ENCODE measurements at regions not wholly inside any gene's neighbourhood (a gene's known extent, or its start where the extent isn't known, plus 50 kb on each side); places are given as distances from the start of the nearest gene placed in this dataset.
"Not testable (repeated sequence)": the region's sequence is repeated elsewhere in the genome, so short reads cannot be mapped to it uniquely, and the experiment has no call there.

GRCh38 chr10:108582387-108582786 lies 1340.9 kb downstream of the XPNPEP1 start:
- DNase-seq: peak; percentile 11

GRCh38 chr10:108578258-108578657 lies 1345.1 kb downstream of the XPNPEP1 start:
- no peak for DNase-seq

GRCh38 chr10:108574233-108574632 lies 1349.1 kb downstream of the XPNPEP1 start:
- no peak for DNase-seq

GRCh38 chr10:108568824-108569223 lies 1354.5 kb downstream of the XPNPEP1 start:
- no peak for DNase-seq

GRCh38 chr10:108567899-108568752 lies 1355.2 kb downstream of the XPNPEP1 start:
- DNase-seq: peak; percentile 1

- DNase-seq: no peak
Observed at GRCh38 chr10:108566316-108567107, 1356.8 kb downstream of the XPNPEP1 start.

- no peak for DNase-seq
Observed at GRCh38 chr10:108562105-108562504, 1361.2 kb downstream of the XPNPEP1 start.

- DNase-seq: peak; percentile 32
Observed at GRCh38 chr10:108561649-108562048, 1361.7 kb downstream of the XPNPEP1 start.

GRCh38 chr10:108560488-108560887 lies 1362.8 kb downstream of the XPNPEP1 start:
- no peak for DNase-seq

GRCh38 chr10:108556186-108556585 lies 1367.1 kb downstream of the XPNPEP1 start:
- no peak for DNase-seq

GRCh38 chr10:108545921-108546320 lies 1377.4 kb downstream of the XPNPEP1 start:
- DNase-seq: no peak

GRCh38 chr10:108544500-108545120 lies 1378.7 kb downstream of the XPNPEP1 start:
- DNase-seq: peak; percentile 49

GRCh38 chr10:108533551-108533950 lies 1369.0 kb upstream of the SORCS1 start:
- DNase-seq: not testable (repeated sequence)

GRCh38 chr10:108523016-108523800 lies 1358.7 kb upstream of the SORCS1 start:
- DNase-seq: no peak

- DNase-seq: no peak
Observed at GRCh38 chr10:108521827-108522492, 1357.5 kb upstream of the SORCS1 start.

- DNase-seq: no peak
Observed at GRCh38 chr10:108515821-108516220, 1351.3 kb upstream of the SORCS1 start.

GRCh38 chr10:108500396-108500795 lies 1335.9 kb upstream of the SORCS1 start:
- DNase-seq: no peak

GRCh38 chr10:108496106-108496505 lies 1331.6 kb upstream of the SORCS1 start:
- peak; percentile 15 for DNase-seq

- no peak for DNase-seq
Observed at GRCh38 chr10:108490944-108491343, 1326.4 kb upstream of the SORCS1 start.

GRCh38 chr10:108471420-108471819 lies 1306.9 kb upstream of the SORCS1 start:
- no peak for DNase-seq

- DNase-seq: no peak
Observed at GRCh38 chr10:108469940-108470339, 1305.4 kb upstream of the SORCS1 start.
